ENCODE measurements at regions not wholly inside any gene's neighbourhood (a gene's known extent, or its start where the extent isn't known, plus 50 kb on each side); places are given as distances from the start of the nearest gene placed in this dataset.

DNA sequence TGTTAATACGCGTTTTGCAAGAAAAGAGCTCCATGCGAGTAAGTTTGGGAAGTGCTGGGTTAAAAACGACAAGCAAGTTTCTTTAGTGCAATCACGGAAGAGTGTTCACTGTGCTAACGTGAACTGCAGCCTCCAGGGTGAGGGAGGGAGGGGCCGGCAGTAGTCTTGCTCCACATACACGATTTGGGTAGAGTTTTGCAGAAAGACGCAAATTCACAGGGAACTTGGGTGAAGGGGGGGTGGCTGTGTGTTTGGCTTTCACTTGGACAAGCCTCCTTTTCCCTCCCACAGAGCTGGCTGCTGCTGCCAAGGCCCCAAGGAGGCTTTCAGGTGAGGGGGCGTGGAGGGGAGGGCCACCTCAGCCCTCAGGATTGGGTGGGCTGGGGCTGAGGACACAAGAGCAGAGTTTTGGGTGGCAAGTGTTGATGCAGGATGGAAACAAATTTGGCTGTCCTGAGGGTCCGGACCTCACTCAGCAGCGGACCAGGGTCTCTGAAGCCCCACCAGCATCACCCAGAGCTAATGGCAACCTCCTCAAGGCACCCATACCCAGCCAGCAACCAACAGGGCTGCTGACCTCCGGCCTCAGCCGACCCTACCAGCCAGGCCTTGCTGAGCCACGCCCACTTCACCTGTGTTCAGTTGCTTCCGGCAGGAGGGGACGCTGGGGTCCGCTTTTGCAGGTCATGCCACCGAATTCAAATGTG lies 204.5 kb downstream of the ERMARD start:
- Histone ChIP-seq H3K9ac (no peak overlapping the region), H3K79me2 (ENCODE audit: insufficient read depth) (no peaks in the 10 kb centered on the region), H3K9me2 (no peaks in the 10 kb centered on the region), H3F3A (replicated peaks; ENCODE audit: insufficient read depth) (no peaks in the 10 kb centered on the region), H3K27me3 (ENCODE audit: insufficient read depth) (no peaks in the 10 kb centered on the region), H3K4me3 (ENCODE audit: low read depth in 2 of 2, low read length in 1 of 2) (no peak overlapping the region), H2AFZ (ENCODE audit: low read depth) (no peak overlapping the region), H3K27ac (ENCODE audit: low read depth in 2 of 2, low read length in 1 of 2) (no peak overlapping the region), H3K36me3 (replicated peaks in 1 of 2; ENCODE audit: control insufficient read depth in 1 of 2, insufficient read depth in 2 of 2, low read length in 1 of 2) (no peaks in the 10 kb centered on the region), H3K4me2 (no peak overlapping the region), H4K20me1 (ENCODE audit: insufficient read depth) (no peaks in the 10 kb centered on the region), H3K9me3 (no peaks in the 10 kb centered on the region), H3K4me1 (ENCODE audit: control insufficient read depth in 1 of 2, insufficient read depth in 2 of 2, low read depth in 1 of 2, low read length in 1 of 2) (peaks cover 0 to 9% of the 10 kb centered on the region in 2 experiments; a peak in 1 of 4 replicates)
- CTCF ChIA-PET: interaction anchor here (1.9 kb wide), 1 partner anchor 124 kb away, joined by 5 read pairs; no protein-coding TSS in a partner anchor
- no peak for DNase-seq
- TF ChIP-seq, protein P1, sequence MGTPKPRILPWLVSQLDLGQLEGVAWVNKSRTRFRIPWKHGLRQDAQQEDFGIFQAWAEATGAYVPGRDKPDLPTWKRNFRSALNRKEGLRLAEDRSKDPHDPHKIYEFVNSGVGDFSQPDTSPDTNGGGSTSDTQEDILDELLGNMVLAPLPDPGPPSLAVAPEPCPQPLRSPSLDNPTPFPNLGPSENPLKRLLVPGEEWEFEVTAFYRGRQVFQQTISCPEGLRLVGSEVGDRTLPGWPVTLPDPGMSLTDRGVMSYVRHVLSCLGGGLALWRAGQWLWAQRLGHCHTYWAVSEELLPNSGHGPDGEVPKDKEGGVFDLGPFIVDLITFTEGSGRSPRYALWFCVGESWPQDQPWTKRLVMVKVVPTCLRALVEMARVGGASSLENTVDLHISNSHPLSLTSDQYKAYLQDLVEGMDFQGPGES (IDR thresholded peaks at IDR 0.05; ENCODE audit: low read depth, low read length): no peak
- no peak for TF ChIP-seq GABPA (IDR thresholded peaks at IDR 0.05; ENCODE audit: low read depth)
- TF ChIP-seq RAD21 (IDR thresholded peaks at IDR 0.05; ENCODE audit: low read length): no peak
- no peak for TF ChIP-seq JUND (IDR thresholded peaks at IDR 0.05)
- TF ChIP-seq PBX3 (IDR thresholded peaks at IDR 0.05): no peak
- no peak for TF ChIP-seq NRF1 (IDR thresholded peaks at IDR 0.05; ENCODE audit: low read depth, low read length)
- no peak for TF ChIP-seq FOSL2 (IDR thresholded peaks at IDR 0.05; ENCODE audit: borderline replicate concordance, low read depth)
- POLR2A ChIA-PET: no interaction called here
- 66% methylated on average over 14 of the region's 19 CpGs for WGBS (ENCODE audit: low lambda C conversion rate)

DNA sequence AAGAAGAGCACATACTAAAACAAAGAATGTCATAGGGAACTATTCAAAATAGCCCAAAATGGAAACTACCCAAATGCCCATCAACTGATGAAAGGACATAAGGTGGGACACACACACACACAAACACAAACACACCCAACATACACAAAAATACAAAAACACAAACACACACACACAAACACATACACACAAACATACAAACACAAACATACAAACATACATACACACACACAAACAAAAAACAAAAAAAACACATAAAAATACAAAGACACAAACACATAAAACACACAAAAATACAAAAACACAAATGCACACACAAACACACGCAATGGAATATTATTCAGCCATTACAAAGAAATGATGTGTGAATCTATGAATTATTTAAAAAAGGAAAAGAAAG lies 203.6 kb downstream of the ERMARD start:
- Histone ChIP-seq H2AFZ (ENCODE audit: low read depth) (no peak overlapping the region), H3F3A (replicated peaks; ENCODE audit: insufficient read depth) (no peaks in the 10 kb centered on the region), H3K9me2 (no peaks in the 10 kb centered on the region), H3K4me1 (ENCODE audit: control insufficient read depth in 1 of 2, insufficient read depth in 2 of 2, low read depth in 1 of 2, low read length in 1 of 2) (peaks cover 0 to 3% of the 10 kb centered on the region in 2 experiments; a peak in 1 of 4 replicates), H3K36me3 (replicated peaks in 1 of 2; ENCODE audit: control insufficient read depth in 1 of 2, insufficient read depth in 2 of 2, low read length in 1 of 2) (no peaks in the 10 kb centered on the region), H3K79me2 (ENCODE audit: insufficient read depth) (no peaks in the 10 kb centered on the region), H3K4me3 (ENCODE audit: low read depth in 2 of 2, low read length in 1 of 2) (no peak overlapping the region), H3K4me2 (no peak overlapping the region), H3K27ac (ENCODE audit: low read depth in 2 of 2, low read length in 1 of 2) (no peak overlapping the region), H3K27me3 (ENCODE audit: insufficient read depth) (no peaks in the 10 kb centered on the region), H4K20me1 (ENCODE audit: insufficient read depth) (no peaks in the 10 kb centered on the region), H3K9me3 (no peaks in the 10 kb centered on the region), H3K9ac (no peak overlapping the region)
- POLR2A ChIA-PET: no interaction called here
- WGBS (ENCODE audit: low lambda C conversion rate): 12% methylated on average over 1 of the region's 1 CpG
- DNase-seq: no peak
- TF ChIP-seq RFX5 (IDR thresholded peaks at IDR 0.05; ENCODE audit: low read length) (no peak), GATA2 (CRISPR knock-in tag; IDR thresholded peaks at IDR 0.05) (no peak), FOXM1 (IDR thresholded peaks at IDR 0.05; ENCODE audit: low read depth) (no peak), RXRA (IDR thresholded peaks at IDR 0.05; ENCODE audit: borderline replicate concordance, low read depth) (no peak)
- TF ChIP-seq, protein P2, sequence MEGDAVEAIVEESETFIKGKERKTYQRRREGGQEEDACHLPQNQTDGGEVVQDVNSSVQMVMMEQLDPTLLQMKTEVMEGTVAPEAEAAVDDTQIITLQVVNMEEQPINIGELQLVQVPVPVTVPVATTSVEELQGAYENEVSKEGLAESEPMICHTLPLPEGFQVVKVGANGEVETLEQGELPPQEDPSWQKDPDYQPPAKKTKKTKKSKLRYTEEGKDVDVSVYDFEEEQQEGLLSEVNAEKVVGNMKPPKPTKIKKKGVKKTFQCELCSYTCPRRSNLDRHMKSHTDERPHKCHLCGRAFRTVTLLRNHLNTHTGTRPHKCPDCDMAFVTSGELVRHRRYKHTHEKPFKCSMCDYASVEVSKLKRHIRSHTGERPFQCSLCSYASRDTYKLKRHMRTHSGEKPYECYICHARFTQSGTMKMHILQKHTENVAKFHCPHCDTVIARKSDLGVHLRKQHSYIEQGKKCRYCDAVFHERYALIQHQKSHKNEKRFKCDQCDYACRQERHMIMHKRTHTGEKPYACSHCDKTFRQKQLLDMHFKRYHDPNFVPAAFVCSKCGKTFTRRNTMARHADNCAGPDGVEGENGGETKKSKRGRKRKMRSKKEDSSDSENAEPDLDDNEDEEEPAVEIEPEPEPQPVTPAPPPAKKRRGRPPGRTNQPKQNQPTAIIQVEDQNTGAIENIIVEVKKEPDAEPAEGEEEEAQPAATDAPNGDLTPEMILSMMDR (IDR thresholded peaks at IDR 0.05): no peak
- CTCF ChIA-PET: interaction anchor here (1.9 kb wide), 1 partner anchor 123 kb away, joined by 5 read pairs; no protein-coding TSS in a partner anchor

Data from SK-N-SH (cell line).